ENCODE measurements at regions not wholly inside any gene's neighbourhood (a gene's known extent, or its start where the extent isn't known, plus 50 kb on each side); places are given as distances from the start of the nearest gene placed in this dataset.

GRCh38 chr16:73412416-73412815, 364.5 kb upstream of the ZFHX3 start:
- Histone ChIP-seq H3K27ac (no peak overlapping the region), H3K36me3 (no peaks in the 10 kb centered on the region), H3K27me3 (no peaks in the 10 kb centered on the region), H3K9me3 (no peaks in the 10 kb centered on the region), H3K4me1 (no peaks in the 10 kb centered on the region), H3K4me3 (no peak overlapping the region)
- in situ Hi-C loops (cut with MboI; ENCODE audit: low pct_ligation_motif_present in 1 of 4, low pct_unique_long_range_greater_than_20kb in 1 of 4, low sequenced_read_pairs in 3 of 4), result no loop called here
- WGBS, 2 donors (ENCODE audit: low coverage in 1 of 2), result 73 to 78% methylated on average over 3 to 7 of the region's 7 CpGs
- intact Hi-C loops (cut with DNase I; ENCODE audit: low total_unique reads), result no loop called here
- TF ChIP-seq POLR2A (IDR thresholded peaks at IDR 0.05), result no peak
- no peak for TF ChIP-seq POLR2AphosphoS5 (IDR thresholded peaks at IDR 0.05)
- no peak for TF ChIP-seq EP300 (IDR thresholded peaks at IDR 0.05; ENCODE audit: low read depth)
- TF ChIP-seq CTCF (IDR thresholded peaks at IDR 0.05), result no peak
- DNase-seq, result no peak

- Histone ChIP-seq H3K27ac (no peak overlapping the region), H3K4me1 (no peaks in the 10 kb centered on the region), H3K9me3 (no peaks in the 10 kb centered on the region), H3K27me3 (no peaks in the 10 kb centered on the region), H3K4me3 (no peak overlapping the region), H3K36me3 (no peaks in the 10 kb centered on the region)
- intact Hi-C loops (cut with DNase I; ENCODE audit: low total_unique reads) (no loop called here), in situ Hi-C loops (cut with MboI; ENCODE audit: low pct_ligation_motif_present in 1 of 4, low pct_unique_long_range_greater_than_20kb in 1 of 4, low sequenced_read_pairs in 3 of 4) (no loop called here)
- TF ChIP-seq CTCF (IDR thresholded peaks at IDR 0.05), result no peak
- TF ChIP-seq EP300 (IDR thresholded peaks at IDR 0.05; ENCODE audit: low read depth), result no peak
- no peak for TF ChIP-seq POLR2A (IDR thresholded peaks at IDR 0.05)
- no peak for TF ChIP-seq POLR2AphosphoS5 (IDR thresholded peaks at IDR 0.05)
- 89% methylated on average over 6 of the region's 6 CpGs; no CpG with 5 or more reads in 1 of the 2 donors for WGBS, 2 donors (ENCODE audit: low coverage in 1 of 2)
- no peak for DNase-seq
These were observed 360.8 kb upstream of the ZFHX3 start for GRCh38 chr16:73408716-73409115.

- Histone ChIP-seq H3K27ac (no peak overlapping the region), H3K27me3 (no peaks in the 10 kb centered on the region), H3K4me1 (no peaks in the 10 kb centered on the region), H3K9me3 (no peaks in the 10 kb centered on the region), H3K4me3 (no peak overlapping the region), H3K36me3 (no peaks in the 10 kb centered on the region)
- 57 to 77% methylated on average over 2 to 7 of the region's 7 CpGs for whole genome bisulfite sequencing, 2 donors (ENCODE audit: low coverage in 1 of 2)
- intact Hi-C loops (cut with DNase I; ENCODE audit: low total_unique reads) (no loop called here), in situ Hi-C loops (cut with MboI; ENCODE audit: low pct_ligation_motif_present in 1 of 4, low pct_unique_long_range_greater_than_20kb in 1 of 4, low sequenced_read_pairs in 3 of 4) (no loop called here)
- no peak for DNase-seq
- TF ChIP-seq POLR2AphosphoS5 (IDR thresholded peaks at IDR 0.05) (no peak), CTCF (IDR thresholded peaks at IDR 0.05) (no peak), POLR2A (IDR thresholded peaks at IDR 0.05) (no peak), EP300 (IDR thresholded peaks at IDR 0.05; ENCODE audit: low read depth) (no peak)
These were observed 360.4 kb upstream of the ZFHX3 start for GRCh38 chr16:73408311-73408710.

GRCh38 chr16:73405851-73406250, 357.9 kb upstream of the ZFHX3 start:
- intact Hi-C loops (cut with DNase I; ENCODE audit: low total_unique reads), result no loop called here
- Histone ChIP-seq H3K36me3 (no peaks in the 10 kb centered on the region), H3K27ac (no peak overlapping the region), H3K4me1 (no peaks in the 10 kb centered on the region), H3K27me3 (no peaks in the 10 kb centered on the region), H3K4me3 (no peak overlapping the region), H3K9me3 (no peaks in the 10 kb centered on the region)
- TF ChIP-seq POLR2A (IDR thresholded peaks at IDR 0.05) (no peak), POLR2AphosphoS5 (IDR thresholded peaks at IDR 0.05) (no peak), EP300 (IDR thresholded peaks at IDR 0.05; ENCODE audit: low read depth) (no peak), CTCF (IDR thresholded peaks at IDR 0.05) (no peak)
- WGBS, 2 donors (ENCODE audit: low coverage in 1 of 2), result 49 to 87% methylated on average over 3 to 11 of the region's 11 CpGs
- no peak for DNase-seq
- in situ Hi-C loops (cut with MboI; ENCODE audit: low pct_ligation_motif_present in 1 of 4, low pct_unique_long_range_greater_than_20kb in 1 of 4, low sequenced_read_pairs in 3 of 4), result no loop called here
